Ishikawa (cell line): ENCODE measurements at regions not wholly inside any gene's neighbourhood (a gene's known extent, or its start where the extent isn't known, plus 50 kb on each side); places are given as distances from the start of the nearest gene placed in this dataset.

Source experiments
- CEBPB ChIP-seq: IDR thresholded peaks from 2 replicates; pipeline ENCODE4 v1.6.1; 2012
- CREB1 ChIP-seq: IDR thresholded peaks from 2 replicates; pipeline ENCODE4 v1.6.1; 2012; ENCODE audit warnings: low read depth
- EGR1 ChIP-seq: IDR thresholded peaks from 2 replicates; pipeline ENCODE4 v1.6.1; 2012
- EP300 ChIP-seq: IDR thresholded peaks from 2 replicates; pipeline ENCODE4 v1.6.1; 2012; ENCODE audit warnings: borderline replicate concordance
- FOXM1 ChIP-seq: IDR thresholded peaks from 2 replicates; pipeline ENCODE4 v1.6.1; 2012; ENCODE audit warnings: low read depth, borderline replicate concordance
- NFIC ChIP-seq: IDR thresholded peaks from 2 replicates; pipeline ENCODE4 v1.6.1; 2012
- RAD21 ChIP-seq: IDR thresholded peaks from 2 replicates; pipeline ENCODE4 v1.6.1; 2012; ENCODE audit warnings: low read depth
- REST ChIP-seq: IDR thresholded peaks from 2 replicates; pipeline ENCODE4 v1.6.1; 2012; ENCODE audit warnings: low read depth, mild to moderate bottlenecking
- TAF1 ChIP-seq: IDR thresholded peaks from 2 replicates; pipeline ENCODE4 v1.6.1; 2012; ENCODE audit warnings: low read depth, mild to moderate bottlenecking
- TCF12 ChIP-seq: IDR thresholded peaks from 2 replicates; pipeline ENCODE4 v1.6.1; 2012; ENCODE audit warnings: low read depth
- TEAD4 ChIP-seq: IDR thresholded peaks from 2 replicates; pipeline ENCODE4 v1.6.1; 2012
- YY1 ChIP-seq: IDR thresholded peaks from 2 replicates; pipeline ENCODE4 v1.6.1; 2012; ENCODE audit warnings: low read depth
- ZBTB7A ChIP-seq: IDR thresholded peaks from 2 replicates; pipeline ENCODE4 v1.6.1; 2012; ENCODE audit warnings: low read depth
- TF ChIP-seq, protein P1 (sequence below): IDR thresholded peaks from 2 replicates; pipeline ENCODE4 v1.6.1; 2012
- TF ChIP-seq, protein P2 (sequence below): IDR thresholded peaks from 2 replicates; pipeline ENCODE4 v1.6.1; 2012

DNA sequence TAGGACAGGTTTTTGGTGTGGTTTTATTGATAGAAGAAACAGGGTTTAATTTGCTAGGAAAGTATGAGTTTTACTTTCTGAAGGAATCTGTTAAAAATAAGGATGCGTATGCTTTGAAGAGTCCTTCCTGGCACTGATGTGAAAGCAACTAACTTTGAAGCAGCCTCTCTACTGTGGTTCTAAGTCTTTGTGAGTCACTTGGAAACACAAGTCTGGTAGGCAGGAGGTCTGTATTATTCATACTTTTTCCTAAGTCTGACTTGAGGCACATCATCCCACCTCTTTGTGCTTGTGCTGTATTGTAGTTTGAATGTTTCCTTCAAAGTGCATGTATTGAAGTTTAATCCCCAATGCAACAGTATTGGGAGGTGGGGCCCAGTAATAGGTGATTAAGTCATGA lies 129.0 kb downstream of the TAF11L14 start:
- TF ChIP-seq YY1 = no peak
- no peak for TF ChIP-seq EGR1
- no peak for TF ChIP-seq TAF1
- TF ChIP-seq, protein P1, sequence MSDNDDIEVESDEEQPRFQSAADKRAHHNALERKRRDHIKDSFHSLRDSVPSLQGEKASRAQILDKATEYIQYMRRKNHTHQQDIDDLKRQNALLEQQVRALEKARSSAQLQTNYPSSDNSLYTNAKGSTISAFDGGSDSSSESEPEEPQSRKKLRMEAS = no peak
- TF ChIP-seq ZBTB7A = no peak
- no peak for TF ChIP-seq CEBPB
- TF ChIP-seq, protein P2, sequence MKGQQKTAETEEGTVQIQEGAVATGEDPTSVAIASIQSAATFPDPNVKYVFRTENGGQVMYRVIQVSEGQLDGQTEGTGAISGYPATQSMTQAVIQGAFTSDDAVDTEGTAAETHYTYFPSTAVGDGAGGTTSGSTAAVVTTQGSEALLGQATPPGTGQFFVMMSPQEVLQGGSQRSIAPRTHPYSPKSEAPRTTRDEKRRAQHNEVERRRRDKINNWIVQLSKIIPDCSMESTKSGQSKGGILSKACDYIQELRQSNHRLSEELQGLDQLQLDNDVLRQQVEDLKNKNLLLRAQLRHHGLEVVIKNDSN = no peak
- no peak for TF ChIP-seq NFIC

GRCh38 chr5:17766031-17766430 lies 131.8 kb downstream of the TAF11L14 start:
- no peak for TF ChIP-seq RAD21
- TF ChIP-seq EP300 = no peak
- no peak for TF ChIP-seq TAF1
- TF ChIP-seq CEBPB = no peak

GRCh38 chr5:17769277-17769676 lies 135.0 kb downstream of the TAF11L14 start:
- TF ChIP-seq, protein P2 = no peak
- no peak for TF ChIP-seq REST
- TF ChIP-seq TEAD4 = no peak
- no peak for TF ChIP-seq CREB1
- TF ChIP-seq YY1 = no peak
- no peak for TF ChIP-seq EGR1
- TF ChIP-seq TAF1 = no peak
- TF ChIP-seq TCF12 = no peak
- TF ChIP-seq EP300 = no peak
- TF ChIP-seq RAD21 = no peak
- no peak for TF ChIP-seq NFIC
- TF ChIP-seq ZBTB7A = no peak
- no peak for TF ChIP-seq FOXM1
- no peak for TF ChIP-seq CEBPB
- TF ChIP-seq, protein P1 = no peak

DNA sequence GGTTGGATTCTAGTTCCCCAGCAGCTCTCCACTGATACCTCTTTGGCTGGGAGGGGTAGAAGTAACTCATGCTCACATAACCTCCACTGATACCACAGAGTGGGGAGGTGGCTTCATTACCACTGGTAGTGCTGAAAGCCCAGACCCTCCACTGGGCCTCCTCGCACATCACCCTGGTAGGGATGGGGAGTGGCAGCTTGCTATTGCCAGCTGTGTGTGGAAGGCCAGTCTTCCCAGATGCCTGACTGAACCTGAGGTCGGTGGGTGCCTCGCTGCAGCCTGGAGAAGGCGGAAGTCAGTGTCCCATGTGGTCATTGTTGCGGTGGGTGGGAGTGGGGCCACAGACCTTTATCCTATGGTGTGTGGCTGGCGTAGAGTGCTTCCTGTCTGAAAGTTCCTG lies 138.0 kb downstream of the TAF11L14 start:
- TF ChIP-seq CEBPB (no peak), TCF12 (no peak)

DNA sequence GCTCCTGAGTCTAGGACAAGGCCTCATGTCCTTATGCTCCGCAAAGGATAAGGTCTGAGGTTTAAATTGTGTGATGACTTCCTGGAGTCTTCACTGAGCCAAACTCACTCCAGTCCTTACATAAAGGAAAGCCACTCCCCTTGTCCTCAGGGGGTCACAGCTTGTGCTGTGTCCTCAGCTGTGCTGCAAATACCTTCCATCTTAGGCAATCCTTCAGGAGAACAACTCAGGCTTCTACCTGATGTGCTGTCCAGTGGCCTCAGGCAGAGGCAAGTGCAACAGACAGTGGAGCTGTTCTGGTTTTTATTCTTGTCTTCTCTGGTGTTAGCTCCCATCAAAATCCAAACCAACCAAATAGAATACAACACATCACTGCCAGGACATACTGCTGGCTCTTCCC lies 151.5 kb downstream of the TAF11L14 start:
- TF ChIP-seq TEAD4 (peak; percentile 46; the same call in 1 of the 2 replicates), ZBTB7A (no peak), TCF12 (no peak), REST (peak; percentile 30; the same call in 1 of the 2 replicates), TAF1 (no peak), FOXM1 (no peak), RAD21 (no peak)
- TF ChIP-seq, protein P2 = no peak
- TF ChIP-seq, protein P1 = no peak

DNA sequence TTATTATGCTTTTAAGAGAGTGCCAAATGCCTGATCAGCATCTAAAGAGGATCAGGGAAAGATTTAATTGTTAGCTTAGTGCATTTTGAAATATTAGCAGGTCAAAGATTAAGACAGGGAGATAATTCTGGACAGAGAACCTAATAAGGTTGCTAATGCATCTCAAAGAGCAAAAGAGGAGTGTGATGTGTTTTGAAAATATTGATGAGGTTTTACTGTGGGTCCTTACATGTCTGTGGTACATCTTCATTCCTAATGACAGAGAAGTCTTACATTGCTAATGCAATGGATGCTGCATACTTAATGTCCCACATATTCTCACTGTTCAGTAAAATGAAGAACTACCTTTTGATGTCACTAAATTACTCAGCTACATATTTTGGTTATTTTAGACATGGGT lies 154.1 kb downstream of the TAF11L14 start:
- TF ChIP-seq EP300 (no peak), FOXM1 (no peak), TAF1 (no peak), YY1 (no peak), REST (no peak)
- TF ChIP-seq, protein P1 = no peak
